GM18519 (cell line): ENCODE measurements at regions not wholly inside any gene's neighbourhood (a gene's known extent, or its start where the extent isn't known, plus 50 kb on each side); places are given as distances from the start of the nearest gene placed in this dataset.
"Not testable (repeated sequence)": the region's sequence is repeated elsewhere in the genome, so short reads cannot be mapped to it uniquely, and the experiment has no call there.

Source experiments
- ATAC-seq: cut with Tn5 transposase; IDR thresholded peaks from one replicate; pipeline ENCODE4 v1.9.1; 2021; ENCODE audit warnings: mild to moderate bottlenecking, moderate library complexity; ENCODE audit not compliant: unreplicated experiment, low FRiP score

GRCh38 chr15:19964480-19964879 is 577.1 kb downstream of the GOLGA6L6 start:
- not testable (repeated sequence) for ATAC-seq

GRCh38 chr15:19956124-19956796 is 585.3 kb downstream of the GOLGA6L6 start:
- no peak for ATAC-seq

- ATAC-seq, result no peak
Observed at GRCh38 chr15:19944261-19944888, 597.2 kb downstream of the GOLGA6L6 start.

- no peak for ATAC-seq
Observed at GRCh38 chr15:19943515-19943914, 598.1 kb downstream of the GOLGA6L6 start.

GRCh38 chr15:19903281-19903680 is 638.3 kb downstream of the GOLGA6L6 start:
- ATAC-seq, result not testable (repeated sequence)

GRCh38 chr15:19902388-19902787 is 639.2 kb downstream of the GOLGA6L6 start:
- ATAC-seq, result not testable (repeated sequence)

GRCh38 chr15:19901414-19901813 is 640.2 kb downstream of the GOLGA6L6 start:
- not testable (repeated sequence) for ATAC-seq

- ATAC-seq, result no peak
Observed at GRCh38 chr15:19899021-19899824, 642.4 kb downstream of the GOLGA6L6 start.

GRCh38 chr15:19888811-19889210 is 652.8 kb downstream of the GOLGA6L6 start:
- not testable (repeated sequence) for ATAC-seq

- not testable (repeated sequence) for ATAC-seq
Observed at GRCh38 chr15:19844061-19844460, 697.5 kb downstream of the GOLGA6L6 start.
